GM19463 (cell line): ENCODE measurements at regions not wholly inside any gene's neighbourhood (a gene's known extent, or its start where the extent isn't known, plus 50 kb on each side); places are given as distances from the start of the nearest gene placed in this dataset.
"Not testable (repeated sequence)": the region's sequence is repeated elsewhere in the genome, so short reads cannot be mapped to it uniquely, and the experiment has no call there.

Experiments
- ATAC-seq: cut with Tn5 transposase; IDR thresholded peaks from one replicate; pipeline ENCODE4 v1.9.1; 2021; ENCODE audit warnings: mild to moderate bottlenecking, moderate library complexity; ENCODE audit not compliant: unreplicated experiment

GRCh38 chr6:67009818-67010217, 1302.8 kb upstream of the EYS start:
- ATAC-seq: no peak

- ATAC-seq: no peak
Measured at GRCh38 chr6:67003844-67004243, 1296.8 kb upstream of the EYS start.

GRCh38 chr6:67000121-67000520, 1293.1 kb upstream of the EYS start:
- ATAC-seq: no peak

GRCh38 chr6:66997579-66997978, 1290.6 kb upstream of the EYS start:
- ATAC-seq: not testable (repeated sequence)

- ATAC-seq: no peak
Measured at GRCh38 chr6:66995669-66996068, 1288.6 kb upstream of the EYS start.

GRCh38 chr6:66993708-66994107, 1286.7 kb upstream of the EYS start:
- ATAC-seq: not testable (repeated sequence)

GRCh38 chr6:66993272-66993671, 1286.2 kb upstream of the EYS start:
- no peak for ATAC-seq

GRCh38 chr6:66992660-66993059, 1285.6 kb upstream of the EYS start:
- no peak for ATAC-seq

GRCh38 chr6:66986940-66987339, 1279.9 kb upstream of the EYS start:
- no peak for ATAC-seq

- ATAC-seq: no peak
Measured at GRCh38 chr6:66985816-66986215, 1278.8 kb upstream of the EYS start.

GRCh38 chr6:66970373-66970772, 1263.3 kb upstream of the EYS start:
- no peak for ATAC-seq

- ATAC-seq: no peak
Measured at GRCh38 chr6:66965227-66965626, 1258.2 kb upstream of the EYS start.

GRCh38 chr6:66964216-66964615, 1257.2 kb upstream of the EYS start:
- ATAC-seq: no peak

- no peak for ATAC-seq
Measured at GRCh38 chr6:66962082-66962481, 1255.1 kb upstream of the EYS start.

GRCh38 chr6:66961191-66961590, 1254.2 kb upstream of the EYS start:
- no peak for ATAC-seq

- no peak for ATAC-seq
Measured at GRCh38 chr6:66949191-66949661, 1242.2 kb upstream of the EYS start.

GRCh38 chr6:66948106-66948505, 1241.1 kb upstream of the EYS start:
- no peak for ATAC-seq

GRCh38 chr6:66940003-66940402, 1233.0 kb upstream of the EYS start:
- ATAC-seq: no peak

- ATAC-seq: no peak
Measured at GRCh38 chr6:66937180-66937579, 1230.2 kb upstream of the EYS start.

GRCh38 chr6:66935612-66936011, 1228.6 kb upstream of the EYS start:
- ATAC-seq: no peak

GRCh38 chr6:66931787-66932186, 1224.8 kb upstream of the EYS start:
- no peak for ATAC-seq

GRCh38 chr6:66930559-66931290, 1223.7 kb upstream of the EYS start:
- no peak for ATAC-seq

GRCh38 chr6:66926060-66926459, 1219.0 kb upstream of the EYS start:
- no peak for ATAC-seq
